HG02870 (cell line): ENCODE measurements at regions not wholly inside any gene's neighbourhood (a gene's known extent, or its start where the extent isn't known, plus 50 kb on each side); places are given as distances from the start of the nearest gene placed in this dataset.

Experiments used
- ATAC-seq: cut with Tn5 transposase; IDR thresholded peaks from one replicate; pipeline ENCODE4 v1.9.1; 2021; ENCODE audit warnings: mild to moderate bottlenecking, moderate library complexity; ENCODE audit not compliant: unreplicated experiment

- no peak for ATAC-seq
These were observed 369.7 kb downstream of the ALG10 start for GRCh38 chr12:34391771-34392581.

- ATAC-seq, result no peak
These were observed 370.4 kb downstream of the ALG10 start for GRCh38 chr12:34392741-34393085.

GRCh38 chr12:34393086-34393820 lies 371.0 kb downstream of the ALG10 start:
- no peak for ATAC-seq

- no peak for ATAC-seq
These were observed 371.5 kb downstream of the ALG10 start for GRCh38 chr12:34393821-34394150.

GRCh38 chr12:34394211-34395055 lies 372.1 kb downstream of the ALG10 start:
- no peak for ATAC-seq

GRCh38 chr12:34395056-34396005 lies 373.0 kb downstream of the ALG10 start:
- no peak for ATAC-seq

- no peak for ATAC-seq
These were observed 373.9 kb downstream of the ALG10 start for GRCh38 chr12:34396006-34396860.

GRCh38 chr12:34396861-34397590 lies 374.7 kb downstream of the ALG10 start:
- no peak for ATAC-seq

GRCh38 chr12:34397591-34398365 lies 375.5 kb downstream of the ALG10 start:
- no peak for ATAC-seq

GRCh38 chr12:34398366-34398705 lies 376.0 kb downstream of the ALG10 start:
- ATAC-seq, result no peak

- ATAC-seq, result no peak
These were observed 376.7 kb downstream of the ALG10 start for GRCh38 chr12:34398706-34399630.

- no peak for ATAC-seq
These were observed 377.5 kb downstream of the ALG10 start for GRCh38 chr12:34399631-34400410.

GRCh38 chr12:34400411-34400881 lies 378.1 kb downstream of the ALG10 start:
- no peak for ATAC-seq

GRCh38 chr12:34400986-34401658 lies 378.8 kb downstream of the ALG10 start:
- ATAC-seq, result no peak

GRCh38 chr12:34401659-34402227 lies 379.4 kb downstream of the ALG10 start:
- ATAC-seq, result no peak
